ENCODE measurements at regions not wholly inside any gene's neighbourhood (a gene's known extent, or its start where the extent isn't known, plus 50 kb on each side); places are given as distances from the start of the nearest gene placed in this dataset.

GRCh38 chr15:62520887-62521286 lies 355.8 kb upstream of the C2CD4B start:
- TF ChIP-seq EGR1 (IDR thresholded peaks at IDR 0.05) (no peak), EP300 (IDR thresholded peaks at IDR 0.05; ENCODE audit: borderline replicate concordance) (no peak), YY1 (IDR thresholded peaks at IDR 0.05; ENCODE audit: low read depth) (no peak), RAD21 (IDR thresholded peaks at IDR 0.05; ENCODE audit: low read depth) (no peak), TAF1 (IDR thresholded peaks at IDR 0.05; ENCODE audit: low read depth) (no peak), CEBPB (IDR thresholded peaks at IDR 0.05) (no peak), CREB1 (IDR thresholded peaks at IDR 0.05; ENCODE audit: low read depth) (no peak), FOXM1 (IDR thresholded peaks at IDR 0.05; ENCODE audit: borderline replicate concordance, low read depth) (no peak), NFIC (IDR thresholded peaks at IDR 0.05) (no peak), TEAD4 (IDR thresholded peaks at IDR 0.05) (no peak)
- TF ChIP-seq, protein P1, sequence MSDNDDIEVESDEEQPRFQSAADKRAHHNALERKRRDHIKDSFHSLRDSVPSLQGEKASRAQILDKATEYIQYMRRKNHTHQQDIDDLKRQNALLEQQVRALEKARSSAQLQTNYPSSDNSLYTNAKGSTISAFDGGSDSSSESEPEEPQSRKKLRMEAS (IDR thresholded peaks at IDR 0.05): no peak
- TF ChIP-seq, protein P2, sequence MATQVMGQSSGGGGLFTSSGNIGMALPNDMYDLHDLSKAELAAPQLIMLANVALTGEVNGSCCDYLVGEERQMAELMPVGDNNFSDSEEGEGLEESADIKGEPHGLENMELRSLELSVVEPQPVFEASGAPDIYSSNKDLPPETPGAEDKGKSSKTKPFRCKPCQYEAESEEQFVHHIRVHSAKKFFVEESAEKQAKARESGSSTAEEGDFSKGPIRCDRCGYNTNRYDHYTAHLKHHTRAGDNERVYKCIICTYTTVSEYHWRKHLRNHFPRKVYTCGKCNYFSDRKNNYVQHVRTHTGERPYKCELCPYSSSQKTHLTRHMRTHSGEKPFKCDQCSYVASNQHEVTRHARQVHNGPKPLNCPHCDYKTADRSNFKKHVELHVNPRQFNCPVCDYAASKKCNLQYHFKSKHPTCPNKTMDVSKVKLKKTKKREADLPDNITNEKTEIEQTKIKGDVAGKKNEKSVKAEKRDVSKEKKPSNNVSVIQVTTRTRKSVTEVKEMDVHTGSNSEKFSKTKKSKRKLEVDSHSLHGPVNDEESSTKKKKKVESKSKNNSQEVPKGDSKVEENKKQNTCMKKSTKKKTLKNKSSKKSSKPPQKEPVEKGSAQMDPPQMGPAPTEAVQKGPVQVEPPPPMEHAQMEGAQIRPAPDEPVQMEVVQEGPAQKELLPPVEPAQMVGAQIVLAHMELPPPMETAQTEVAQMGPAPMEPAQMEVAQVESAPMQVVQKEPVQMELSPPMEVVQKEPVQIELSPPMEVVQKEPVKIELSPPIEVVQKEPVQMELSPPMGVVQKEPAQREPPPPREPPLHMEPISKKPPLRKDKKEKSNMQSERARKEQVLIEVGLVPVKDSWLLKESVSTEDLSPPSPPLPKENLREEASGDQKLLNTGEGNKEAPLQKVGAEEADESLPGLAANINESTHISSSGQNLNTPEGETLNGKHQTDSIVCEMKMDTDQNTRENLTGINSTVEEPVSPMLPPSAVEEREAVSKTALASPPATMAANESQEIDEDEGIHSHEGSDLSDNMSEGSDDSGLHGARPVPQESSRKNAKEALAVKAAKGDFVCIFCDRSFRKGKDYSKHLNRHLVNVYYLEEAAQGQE (IDR thresholded peaks at IDR 0.05; ENCODE audit: low read depth): no peak
- TF ChIP-seq, protein P3, sequence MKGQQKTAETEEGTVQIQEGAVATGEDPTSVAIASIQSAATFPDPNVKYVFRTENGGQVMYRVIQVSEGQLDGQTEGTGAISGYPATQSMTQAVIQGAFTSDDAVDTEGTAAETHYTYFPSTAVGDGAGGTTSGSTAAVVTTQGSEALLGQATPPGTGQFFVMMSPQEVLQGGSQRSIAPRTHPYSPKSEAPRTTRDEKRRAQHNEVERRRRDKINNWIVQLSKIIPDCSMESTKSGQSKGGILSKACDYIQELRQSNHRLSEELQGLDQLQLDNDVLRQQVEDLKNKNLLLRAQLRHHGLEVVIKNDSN (IDR thresholded peaks at IDR 0.05): no peak
